Activated CD8-positive, alpha-beta T cell treated with anti-CD3 and anti-CD28 coated beads for 36 hours (primary cell): ENCODE measurements at regions not wholly inside any gene's neighbourhood (a gene's known extent, or its start where the extent isn't known, plus 50 kb on each side); places are given as distances from the start of the nearest gene placed in this dataset.
"Not testable (repeated sequence)": the region's sequence is repeated elsewhere in the genome, so short reads cannot be mapped to it uniquely, and the experiment has no call there.

Experiments
- ATAC-seq: fragments of 200-7000 bp; cut with Tn5 transposase; one replicate; pipeline ENCODE4 v1.10.0; 2021; ENCODE audit warnings: mild to moderate bottlenecking, moderate library complexity
- CTCF ChIA-PET: fragments of 350-600 bp; sonication (Branson Sonifier 250); formaldehyde crosslinking; loops from one replicate; lab custom pipeline; 2021; ENCODE audit warnings: antibody characterized with exemption; lab: Charles Lee
- POLR2A ChIA-PET: fragments of 350-600 bp; sonication (Branson Sonifier 250); formaldehyde crosslinking; loops from one replicate; lab custom pipeline; 2021; ENCODE audit warnings: antibody characterized with exemption; lab: Charles Lee
- DNase-seq: peaks from one replicate; pipeline ENCODE4 v3.0.0-alpha.2; 2020
- H3K27ac Mint-ChIP-seq: one replicate; pipeline ENCODE4 v1.8.0; 2021; ENCODE audit warnings: mild to moderate bottlenecking, mixed read lengths
- H3K27me3 Mint-ChIP-seq: one replicate; pipeline ENCODE4 v1.8.0; 2021; ENCODE audit warnings: mixed read lengths
- H3K36me3 Mint-ChIP-seq: one replicate; pipeline ENCODE4 v1.8.0; 2021; ENCODE audit warnings: low read depth, mixed read lengths
- H3K4me1 Mint-ChIP-seq: one replicate; pipeline ENCODE4 v1.8.0; 2021; ENCODE audit warnings: low read depth, mixed read lengths
- H3K4me3 Mint-ChIP-seq: one replicate; pipeline ENCODE4 v1.8.0; 2021; ENCODE audit warnings: mild to moderate bottlenecking, moderate library complexity, mixed read lengths
- H3K9me3 Mint-ChIP-seq: one replicate; pipeline ENCODE4 v1.8.0; 2021; ENCODE audit warnings: mixed read lengths
- intact Hi-C: fragments of 100-400 bp; cut with micrococcal nuclease; formaldehyde crosslinking; loops from one replicate; pipeline ENCODE4 v1.10.0; 2022
- TF ChIP-seq, protein P1 (sequence below): fragments of 200-600 bp; IDR thresholded peaks from one replicate; pipeline ENCODE4 v1.8.0; 2022; ENCODE audit warnings: antibody characterized with exemption, mild to moderate bottlenecking

DNA sequence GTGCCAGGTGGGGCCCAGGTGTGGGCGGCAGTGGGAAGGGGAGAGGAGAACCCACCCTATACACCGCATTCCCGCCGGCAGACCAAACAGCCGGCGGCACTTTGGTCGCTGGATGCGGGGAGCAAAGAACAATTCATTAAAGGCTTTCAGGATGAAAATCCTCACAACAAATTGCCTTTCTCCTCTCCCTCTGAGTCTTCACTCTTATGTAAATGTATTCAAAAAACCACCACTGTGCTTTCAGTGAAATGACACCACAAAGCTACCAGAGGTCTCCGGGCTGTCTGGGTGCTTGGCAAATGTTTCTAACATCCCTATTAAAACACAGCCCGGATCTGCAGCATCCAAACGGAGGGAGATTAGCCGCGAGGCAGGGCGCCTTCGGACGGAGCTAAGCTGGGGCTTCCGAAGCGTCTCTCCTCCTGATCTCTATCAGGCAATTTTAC, 171.8 kb upstream of the TBL1X start:
- intact Hi-C loops: no loop called here
- H3K36me3 Mint-ChIP-seq: no peaks in the 10 kb centered on the region
- no peaks in the 10 kb centered on the region for H3K27me3 Mint-ChIP-seq
- peaks cover 5% of the 10 kb centered on the region for H3K4me1 Mint-ChIP-seq
- DNase-seq (no peak), ATAC-seq (no peak)
- ChIA-PET CTCF (no interaction called here), POLR2A (interaction anchor here (0.7 kb wide), 1 partner anchor 465 kb away, joined by 5 read pairs; no protein-coding TSS in a partner anchor)
- no peaks in the 10 kb centered on the region for H3K9me3 Mint-ChIP-seq
- no peak overlapping the region for H3K4me3 Mint-ChIP-seq
- H3K27ac Mint-ChIP-seq: no peak overlapping the region
- TF ChIP-seq, protein P1, sequence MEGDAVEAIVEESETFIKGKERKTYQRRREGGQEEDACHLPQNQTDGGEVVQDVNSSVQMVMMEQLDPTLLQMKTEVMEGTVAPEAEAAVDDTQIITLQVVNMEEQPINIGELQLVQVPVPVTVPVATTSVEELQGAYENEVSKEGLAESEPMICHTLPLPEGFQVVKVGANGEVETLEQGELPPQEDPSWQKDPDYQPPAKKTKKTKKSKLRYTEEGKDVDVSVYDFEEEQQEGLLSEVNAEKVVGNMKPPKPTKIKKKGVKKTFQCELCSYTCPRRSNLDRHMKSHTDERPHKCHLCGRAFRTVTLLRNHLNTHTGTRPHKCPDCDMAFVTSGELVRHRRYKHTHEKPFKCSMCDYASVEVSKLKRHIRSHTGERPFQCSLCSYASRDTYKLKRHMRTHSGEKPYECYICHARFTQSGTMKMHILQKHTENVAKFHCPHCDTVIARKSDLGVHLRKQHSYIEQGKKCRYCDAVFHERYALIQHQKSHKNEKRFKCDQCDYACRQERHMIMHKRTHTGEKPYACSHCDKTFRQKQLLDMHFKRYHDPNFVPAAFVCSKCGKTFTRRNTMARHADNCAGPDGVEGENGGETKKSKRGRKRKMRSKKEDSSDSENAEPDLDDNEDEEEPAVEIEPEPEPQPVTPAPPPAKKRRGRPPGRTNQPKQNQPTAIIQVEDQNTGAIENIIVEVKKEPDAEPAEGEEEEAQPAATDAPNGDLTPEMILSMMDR: no peak

DNA sequence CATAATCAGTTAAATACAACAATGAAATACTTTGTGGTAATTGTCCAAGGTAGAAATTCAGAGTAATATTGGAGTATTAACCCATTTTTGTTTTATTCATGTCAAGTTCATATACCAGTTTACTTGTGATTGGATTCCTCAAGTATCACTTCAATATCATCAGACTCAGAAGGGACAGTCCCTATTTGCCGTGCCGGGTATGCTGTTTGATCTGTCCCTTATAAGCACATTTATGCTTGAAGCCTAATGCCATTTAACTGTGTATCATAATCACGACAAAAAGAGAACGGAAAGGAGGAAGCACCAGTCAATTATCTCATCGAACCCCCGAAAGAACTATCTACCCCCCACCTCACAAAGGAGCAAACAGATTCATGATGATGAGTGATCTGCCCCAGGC, 171.0 kb upstream of the TBL1X start:
- H3K4me3 Mint-ChIP-seq: no peak overlapping the region
- intact Hi-C loops: no loop called here
- H3K27me3 Mint-ChIP-seq: no peaks in the 10 kb centered on the region
- H3K36me3 Mint-ChIP-seq: no peaks in the 10 kb centered on the region
- TF ChIP-seq, protein P1: no peak
- ChIA-PET POLR2A (no interaction called here), CTCF (no interaction called here)
- ATAC-seq: no peak
- no peak overlapping the region for H3K27ac Mint-ChIP-seq
- peaks cover 5% of the 10 kb centered on the region for H3K4me1 Mint-ChIP-seq
- H3K9me3 Mint-ChIP-seq: no peaks in the 10 kb centered on the region
- DNase-seq: no peak

DNA sequence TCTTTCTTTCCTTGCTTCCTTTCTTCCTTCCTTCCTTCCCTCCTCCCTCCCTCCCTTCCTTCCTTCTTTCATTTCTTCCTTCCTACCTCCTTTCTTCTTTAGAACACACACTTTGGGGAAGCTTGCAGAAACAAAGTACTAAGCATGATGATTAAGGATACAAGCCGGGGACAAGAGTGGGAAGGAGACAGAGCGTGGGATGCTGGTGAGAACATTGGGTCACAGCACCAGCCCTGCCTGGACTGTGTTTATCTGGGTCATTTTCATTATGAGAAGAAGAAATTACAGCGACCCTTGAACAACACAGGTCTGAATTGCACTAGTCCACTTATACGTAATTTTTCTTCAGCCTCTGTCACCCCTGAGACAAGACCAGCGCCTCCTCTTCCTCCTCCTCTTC, 169.3 kb upstream of the TBL1X start:
- ATAC-seq: no peak
- Mint-ChIP-seq H3K27ac (no peak overlapping the region), H3K9me3 (no peaks in the 10 kb centered on the region), H3K27me3 (no peaks in the 10 kb centered on the region), H3K4me1 (peaks cover 5% of the 10 kb centered on the region), H3K36me3 (no peaks in the 10 kb centered on the region), H3K4me3 (no peak overlapping the region)
- DNase-seq: no peak
- ChIA-PET CTCF (no interaction called here), POLR2A (no interaction called here)
- TF ChIP-seq, protein P1: no peak
- intact Hi-C loops: no loop called here

DNA sequence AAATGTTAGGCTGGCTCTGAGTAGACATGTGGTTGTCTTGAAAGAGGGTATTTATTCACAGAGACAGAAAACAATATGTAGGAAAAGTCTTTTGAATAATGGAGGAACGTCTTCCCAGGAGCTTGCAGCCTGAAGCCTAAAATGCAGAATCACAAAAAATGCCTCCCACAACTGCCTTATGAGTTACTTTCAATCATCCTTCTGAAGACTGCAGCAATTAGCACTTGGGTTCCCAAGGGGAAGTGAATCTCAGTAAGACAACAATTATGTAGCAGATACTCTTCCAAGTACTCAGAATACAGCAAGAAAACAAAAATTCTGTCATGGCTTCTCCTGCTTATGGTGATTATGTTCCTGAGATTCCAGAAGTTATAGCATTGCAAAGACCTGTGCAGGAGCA, 166.6 kb upstream of the TBL1X start:
- no peak overlapping the region for H3K27ac Mint-ChIP-seq
- ChIA-PET POLR2A (no interaction called here), CTCF (interaction anchor here (1.0 kb wide), 1 partner anchor 15 kb away, joined by 3 read pairs; no protein-coding TSS in a partner anchor)
- H3K4me3 Mint-ChIP-seq: no peak overlapping the region
- no peaks in the 10 kb centered on the region for H3K27me3 Mint-ChIP-seq
- H3K36me3 Mint-ChIP-seq: no peaks in the 10 kb centered on the region
- intact Hi-C loops: no loop called here
- TF ChIP-seq, protein P1: no peak
- H3K4me1 Mint-ChIP-seq: no peaks in the 10 kb centered on the region
- H3K9me3 Mint-ChIP-seq: peaks cover 1% of the 10 kb centered on the region
- DNase-seq (no peak), ATAC-seq (no peak)

DNA sequence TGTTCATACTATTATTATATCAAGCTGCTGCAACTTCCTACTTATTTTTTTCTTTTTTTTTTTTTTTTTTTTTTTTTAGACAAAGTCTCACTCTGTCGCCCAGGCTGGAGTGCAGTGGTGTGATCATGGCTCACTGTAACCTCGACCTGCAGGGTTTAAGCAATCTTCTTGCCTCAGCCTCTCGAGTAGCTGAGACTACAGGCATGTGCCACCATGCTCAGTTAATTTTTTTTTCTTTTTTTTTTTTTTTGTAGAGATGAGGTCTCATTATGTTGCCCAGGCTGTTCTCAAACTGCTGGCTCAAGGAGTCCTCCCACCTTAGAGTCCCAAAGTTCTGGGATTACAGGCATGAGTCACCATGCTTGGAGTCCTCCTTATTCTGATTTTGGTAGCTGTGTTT, 165.2 kb upstream of the TBL1X start:
- H3K9me3 Mint-ChIP-seq, H3K4me3 Mint-ChIP-seq, POLR2A ChIA-PET, H3K27me3 Mint-ChIP-seq, ATAC-seq, H3K36me3 Mint-ChIP-seq, intact Hi-C loops, H3K27ac Mint-ChIP-seq, H3K4me1 Mint-ChIP-seq, DNase-seq: not testable (repeated sequence)
- CTCF ChIA-PET: interaction anchor here (2.3 kb wide), 1 partner anchor 13 kb away, joined by 6 read pairs; no protein-coding TSS in a partner anchor
